ENCODE measurements at regions not wholly inside any gene's neighbourhood (a gene's known extent, or its start where the extent isn't known, plus 50 kb on each side); places are given as distances from the start of the nearest gene placed in this dataset.
"Not testable (repeated sequence)": the region's sequence is repeated elsewhere in the genome, so short reads cannot be mapped to it uniquely, and the experiment has no call there.

GRCh38 chr16:88246955-88247582 is 135.7 kb upstream of the ZNF469 start:
- BruUV-seq (replicated peaks); intact Hi-C loops (cut with micrococcal nuclease); DNase-seq (ENCODE audit: extremely low read depth in 1 of 4, low spot score in 3 of 4): not testable (repeated sequence)

GRCh38 chr16:88247583-88247966 is 135.2 kb upstream of the ZNF469 start:
- H3K4me1 ChIP-seq (replicated peaks in 1 of 2; ENCODE audit: control insufficient read depth in 2 of 2, insufficient read depth in 2 of 2, low read length in 2 of 2); H3K9ac ChIP-seq (ENCODE audit: insufficient read depth in 1 of 2, low read depth in 2 of 2, low read length in 2 of 2); FAIRE-seq; H3K4me2 ChIP-seq (ENCODE audit: insufficient read depth, low read length); H3K79me2 ChIP-seq (ENCODE audit: control insufficient read depth, insufficient read depth, low read length); H3K9me1 ChIP-seq (ENCODE audit: control insufficient read depth, insufficient read depth, low read length); DNase-seq (ENCODE audit: extremely low read depth in 1 of 4, low spot score in 3 of 4); intact Hi-C loops (cut with micrococcal nuclease); in situ Hi-C loops (cut with MboI); H3K4me3 ChIP-seq; H3K9me3 ChIP-seq (replicated peaks; ENCODE audit: control insufficient read depth, insufficient read depth, low read depth, low read length); H3K27ac ChIP-seq (ENCODE audit: extremely low read depth, low read depth, low read length); BruUV-seq (replicated peaks); ATAC-seq; H4K20me1 ChIP-seq (replicated peaks; ENCODE audit: control insufficient read depth, insufficient read depth, low read length); CTCF ChIA-PET (ENCODE audit: low intra/inter-chr PET ratio); POLR2A ChIA-PET; H2AFZ ChIP-seq (ENCODE audit: low read depth, low read length); H3K27me3 ChIP-seq (ENCODE audit: control insufficient read depth in 2 of 2, insufficient read depth in 2 of 2, low read length in 2 of 2); H3K36me3 ChIP-seq (ENCODE audit: control insufficient read depth, insufficient read depth, low read length); TF ChIP-seq ATF3 (CRISPR knock-in tag; conservative IDR thresholded peaks at IDR 0.05): not testable (repeated sequence)
- 15% methylated on average over 5 of the region's 5 CpGs for WGBS (ENCODE audit: insufficient coverage, low coverage, missing lambda C conversion rate)
- TF ChIP-seq ZNF24 (IDR thresholded peaks at IDR 0.05) (peak; percentile 99), TSC22D4 (tag; IDR thresholded peaks at IDR 0.05) (peak; percentile 94), AFF1 (IDR thresholded peaks at IDR 0.05; ENCODE audit: low read depth in 1 of 2, partially characterized antibody in 2 of 2) (peak in 1 of 2 experiments; percentile 34), HLTF (IDR thresholded peaks at IDR 0.05) (peak; percentile 37; the same call in 1 of the 2 replicates), ATF3 (IDR thresholded peaks at IDR 0.05) (peak; percentile 70)

More at GRCh38 chr16:88246955-88247582, 135.7 kb upstream of the ZNF469 start:
- H3K36me3 ChIP-seq (ENCODE audit: control insufficient read depth, insufficient read depth, low read length); H3K9me3 ChIP-seq (replicated peaks; ENCODE audit: control insufficient read depth, insufficient read depth, low read depth, low read length); H3K4me2 ChIP-seq (ENCODE audit: insufficient read depth, low read length); H3K4me1 ChIP-seq (replicated peaks in 1 of 2; ENCODE audit: control insufficient read depth in 2 of 2, insufficient read depth in 2 of 2, low read length in 2 of 2); H3K27ac ChIP-seq (ENCODE audit: extremely low read depth, low read depth, low read length); CTCF ChIA-PET (ENCODE audit: low intra/inter-chr PET ratio); FAIRE-seq; H2AFZ ChIP-seq (ENCODE audit: low read depth, low read length); H3K4me3 ChIP-seq; POLR2A ChIA-PET; in situ Hi-C loops (cut with MboI); H3K79me2 ChIP-seq (ENCODE audit: control insufficient read depth, insufficient read depth, low read length); H4K20me1 ChIP-seq (replicated peaks; ENCODE audit: control insufficient read depth, insufficient read depth, low read length); ATAC-seq; H3K27me3 ChIP-seq (ENCODE audit: control insufficient read depth in 2 of 2, insufficient read depth in 2 of 2, low read length in 2 of 2); H3K9ac ChIP-seq (ENCODE audit: insufficient read depth in 1 of 2, low read depth in 2 of 2, low read length in 2 of 2); H3K9me1 ChIP-seq (ENCODE audit: control insufficient read depth, insufficient read depth, low read length): not testable (repeated sequence)
- 38% methylated on average over 3 of the region's 4 CpGs for WGBS (ENCODE audit: insufficient coverage, low coverage, missing lambda C conversion rate)
- TF ChIP-seq ZNF512 (tag; IDR thresholded peaks at IDR 0.05) = peak; percentile 64

Data from K562 (cell line).